Activated B cell treated with CpG ODN at 0.5 μM for 24 hours (primary cell): ENCODE measurements at regions not wholly inside any gene's neighbourhood (a gene's known extent, or its start where the extent isn't known, plus 50 kb on each side); places are given as distances from the start of the nearest gene placed in this dataset.
"Not testable (repeated sequence)": the region's sequence is repeated elsewhere in the genome, so short reads cannot be mapped to it uniquely, and the experiment has no call there.

ENCODE experiments used
- ATAC-seq: fragments of 200-7000 bp; cut with Tn5 transposase; one replicate; pipeline ENCODE4 v1.10.0; 2021; ENCODE audit warnings: low read depth, mild to moderate bottlenecking, moderate library complexity
- CTCF ChIA-PET: fragments of 350-600 bp; sonication (Branson Sonifier 250); formaldehyde crosslinking; loops from one replicate; lab custom pipeline; 2021; ENCODE audit warnings: antibody characterized with exemption; lab: Charles Lee
- POLR2A ChIA-PET: fragments of 350-600 bp; sonication (Branson Sonifier 250); formaldehyde crosslinking; loops from one replicate; lab custom pipeline; 2021; ENCODE audit warnings: antibody characterized with exemption; lab: Charles Lee
- DNase-seq: peaks from one replicate; pipeline ENCODE4 v3.0.0; 2022
- H3K27ac Mint-ChIP-seq: one replicate; pipeline ENCODE4 v1.8.0; 2020; ENCODE audit warnings: mixed read lengths
- H3K27me3 Mint-ChIP-seq: one replicate; pipeline ENCODE4 v1.8.0; 2021; ENCODE audit warnings: mixed read lengths
- H3K36me3 Mint-ChIP-seq: one replicate; pipeline ENCODE4 v1.8.0; 2021; ENCODE audit warnings: low read depth, mixed read lengths
- H3K4me1 Mint-ChIP-seq: one replicate; pipeline ENCODE4 v1.8.0; 2021; ENCODE audit warnings: mixed read lengths
- H3K4me3 Mint-ChIP-seq: one replicate; pipeline ENCODE4 v1.8.0; 2020; ENCODE audit warnings: mild to moderate bottlenecking, mixed read lengths
- H3K9me3 Mint-ChIP-seq: one replicate; pipeline ENCODE4 v1.8.0; 2020; ENCODE audit warnings: mixed read lengths
- intact Hi-C: fragments of 100-400 bp; cut with micrococcal nuclease; formaldehyde crosslinking; loops from one replicate; pipeline ENCODE4 v1.15.1; 2024
- TF ChIP-seq, protein P1 (sequence below): fragments of 200-600 bp; IDR thresholded peaks from one replicate; pipeline ENCODE4 v1.8.0; 2022; ENCODE audit warnings: antibody characterized with exemption, mild to moderate bottlenecking

DNA sequence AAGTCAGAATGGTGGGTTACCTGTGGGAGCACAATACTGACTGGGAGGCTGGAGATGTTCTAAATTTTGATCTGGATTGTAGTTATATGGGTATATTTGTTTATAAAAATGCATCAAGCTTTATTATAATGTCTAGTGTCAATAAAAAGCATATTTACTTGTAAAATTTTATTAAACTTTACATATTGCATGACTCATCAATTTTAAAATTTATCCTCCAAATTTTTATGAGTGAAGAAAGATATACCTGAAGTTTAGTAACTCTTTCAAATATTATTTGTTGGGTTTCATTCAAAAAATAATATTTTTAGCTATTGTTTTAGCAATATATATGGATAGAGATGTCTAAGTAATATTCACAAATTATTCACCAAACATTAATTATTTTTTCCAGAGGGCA, 103.0 kb downstream of the ANXA5 start:
- H3K9me3 Mint-ChIP-seq: no peaks in the 10 kb centered on the region
- H3K27ac Mint-ChIP-seq: no peak overlapping the region
- ChIA-PET CTCF (no interaction called here), POLR2A (no interaction called here)
- peaks cover 6% of the 10 kb centered on the region for H3K27me3 Mint-ChIP-seq
- no peaks in the 10 kb centered on the region for H3K4me1 Mint-ChIP-seq
- ATAC-seq (no peak), DNase-seq (no peak)
- TF ChIP-seq, protein P1, sequence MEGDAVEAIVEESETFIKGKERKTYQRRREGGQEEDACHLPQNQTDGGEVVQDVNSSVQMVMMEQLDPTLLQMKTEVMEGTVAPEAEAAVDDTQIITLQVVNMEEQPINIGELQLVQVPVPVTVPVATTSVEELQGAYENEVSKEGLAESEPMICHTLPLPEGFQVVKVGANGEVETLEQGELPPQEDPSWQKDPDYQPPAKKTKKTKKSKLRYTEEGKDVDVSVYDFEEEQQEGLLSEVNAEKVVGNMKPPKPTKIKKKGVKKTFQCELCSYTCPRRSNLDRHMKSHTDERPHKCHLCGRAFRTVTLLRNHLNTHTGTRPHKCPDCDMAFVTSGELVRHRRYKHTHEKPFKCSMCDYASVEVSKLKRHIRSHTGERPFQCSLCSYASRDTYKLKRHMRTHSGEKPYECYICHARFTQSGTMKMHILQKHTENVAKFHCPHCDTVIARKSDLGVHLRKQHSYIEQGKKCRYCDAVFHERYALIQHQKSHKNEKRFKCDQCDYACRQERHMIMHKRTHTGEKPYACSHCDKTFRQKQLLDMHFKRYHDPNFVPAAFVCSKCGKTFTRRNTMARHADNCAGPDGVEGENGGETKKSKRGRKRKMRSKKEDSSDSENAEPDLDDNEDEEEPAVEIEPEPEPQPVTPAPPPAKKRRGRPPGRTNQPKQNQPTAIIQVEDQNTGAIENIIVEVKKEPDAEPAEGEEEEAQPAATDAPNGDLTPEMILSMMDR: no peak
- intact Hi-C loops: no loop called here
- H3K4me3 Mint-ChIP-seq: no peak overlapping the region
- H3K36me3 Mint-ChIP-seq: no peaks in the 10 kb centered on the region

DNA sequence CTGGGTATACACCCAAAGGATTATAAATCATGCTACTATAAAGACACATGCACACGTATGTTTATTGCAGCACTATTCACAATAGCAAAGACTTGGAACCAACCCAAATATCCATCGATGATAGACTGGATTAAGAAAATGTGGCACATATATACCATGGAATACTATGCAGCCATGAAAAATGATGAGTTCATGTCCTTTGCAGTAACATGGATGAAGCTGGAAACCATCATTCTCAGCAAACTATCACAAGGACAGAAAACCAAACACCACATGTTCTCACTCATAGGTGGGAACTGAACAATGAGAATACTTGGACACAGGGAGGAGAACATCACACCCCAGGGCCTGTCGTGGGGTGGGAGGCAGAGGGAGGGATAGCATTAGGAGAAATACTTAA, 104.5 kb downstream of the ANXA5 start:
- DNase-seq, intact Hi-C loops, H3K9me3 Mint-ChIP-seq, CTCF ChIA-PET, ATAC-seq, H3K4me3 Mint-ChIP-seq, H3K36me3 Mint-ChIP-seq, POLR2A ChIA-PET, H3K4me1 Mint-ChIP-seq, H3K27ac Mint-ChIP-seq: not testable (repeated sequence)
- H3K27me3 Mint-ChIP-seq: peaks cover 11% of the 10 kb centered on the region

DNA sequence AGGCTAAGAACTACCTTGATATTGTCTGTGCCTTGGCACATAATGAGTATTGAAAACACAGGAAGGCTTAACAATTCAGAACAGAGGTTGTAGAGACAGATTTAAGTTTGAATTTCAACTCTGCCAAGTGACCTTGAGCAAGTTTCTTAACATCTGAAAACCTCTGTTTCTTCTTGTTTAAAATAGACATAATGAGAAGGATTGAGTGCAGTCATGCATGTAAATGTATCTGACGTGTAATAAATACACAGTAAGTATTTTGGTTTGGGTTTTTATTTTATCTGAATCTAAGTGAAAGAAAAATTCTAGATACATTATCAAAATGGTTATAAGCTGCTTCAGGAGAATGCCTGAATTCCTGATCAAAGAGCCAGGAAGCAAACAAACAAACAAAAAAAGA, 111.9 kb downstream of the ANXA5 start:
- Mint-ChIP-seq H3K4me3 (no peak overlapping the region), H3K27me3 (peaks cover 7% of the 10 kb centered on the region), H3K9me3 (no peaks in the 10 kb centered on the region), H3K27ac (no peak overlapping the region), H3K36me3 (no peaks in the 10 kb centered on the region), H3K4me1 (no peaks in the 10 kb centered on the region)
- ATAC-seq: no peak
- ChIA-PET CTCF (no interaction called here), POLR2A (no interaction called here)
- intact Hi-C loops: no loop called here
- no peak for DNase-seq
- TF ChIP-seq, protein P1: no peak

DNA sequence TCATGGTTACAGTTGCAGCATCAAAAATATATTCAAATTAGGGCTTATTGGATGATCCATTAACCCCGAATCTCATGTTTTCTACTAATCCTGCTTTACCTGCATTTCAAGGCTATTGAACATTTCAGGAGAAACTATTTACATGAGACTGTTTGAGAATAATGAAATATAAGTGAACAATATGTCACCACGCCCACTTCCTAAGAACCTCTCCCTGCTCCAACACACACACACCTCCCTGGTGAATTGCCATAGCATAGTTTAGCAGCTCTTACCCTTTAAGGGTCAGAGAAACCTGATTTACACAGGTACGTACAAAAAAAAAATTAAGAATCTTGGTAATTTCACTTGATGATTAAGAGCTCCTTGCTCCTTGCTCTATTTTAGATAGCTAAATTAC, 113.4 kb downstream of the ANXA5 start:
- no peak for ATAC-seq
- H3K27ac Mint-ChIP-seq: no peak overlapping the region
- H3K27me3 Mint-ChIP-seq: peaks cover 6% of the 10 kb centered on the region
- H3K36me3 Mint-ChIP-seq: no peaks in the 10 kb centered on the region
- H3K4me1 Mint-ChIP-seq: no peaks in the 10 kb centered on the region
- CTCF ChIA-PET: no interaction called here
- POLR2A ChIA-PET: no interaction called here
- DNase-seq: no peak
- intact Hi-C loops: no loop called here
- H3K9me3 Mint-ChIP-seq: no peaks in the 10 kb centered on the region
- H3K4me3 Mint-ChIP-seq: no peak overlapping the region
- TF ChIP-seq, protein P1: no peak

DNA sequence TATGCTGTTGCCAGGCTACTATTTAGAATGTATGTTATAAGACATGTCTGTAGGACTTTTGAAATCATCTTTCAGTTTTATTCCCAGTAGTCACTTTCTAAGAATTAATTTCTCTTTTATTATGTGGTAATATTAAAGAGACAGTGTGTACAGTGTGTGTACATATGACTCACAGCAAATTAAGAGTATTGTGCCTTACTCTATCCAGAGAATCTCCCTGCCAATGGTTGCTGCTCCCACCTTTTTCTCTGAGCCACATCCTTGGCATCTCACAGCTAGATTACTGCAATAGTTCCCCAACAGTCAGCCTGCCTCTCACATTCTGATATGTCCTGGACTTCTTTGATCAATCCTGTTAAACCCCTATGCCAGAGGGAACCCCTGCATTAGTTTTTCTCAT, 114.5 kb downstream of the ANXA5 start:
- no peak for DNase-seq
- ChIA-PET POLR2A (no interaction called here), CTCF (no interaction called here)
- Mint-ChIP-seq H3K9me3 (no peaks in the 10 kb centered on the region), H3K27ac (no peak overlapping the region), H3K36me3 (no peaks in the 10 kb centered on the region), H3K27me3 (no peaks in the 10 kb centered on the region), H3K4me1 (no peaks in the 10 kb centered on the region), H3K4me3 (no peak overlapping the region)
- ATAC-seq: no peak
- TF ChIP-seq, protein P1: no peak
- intact Hi-C loops: no loop called here

DNA sequence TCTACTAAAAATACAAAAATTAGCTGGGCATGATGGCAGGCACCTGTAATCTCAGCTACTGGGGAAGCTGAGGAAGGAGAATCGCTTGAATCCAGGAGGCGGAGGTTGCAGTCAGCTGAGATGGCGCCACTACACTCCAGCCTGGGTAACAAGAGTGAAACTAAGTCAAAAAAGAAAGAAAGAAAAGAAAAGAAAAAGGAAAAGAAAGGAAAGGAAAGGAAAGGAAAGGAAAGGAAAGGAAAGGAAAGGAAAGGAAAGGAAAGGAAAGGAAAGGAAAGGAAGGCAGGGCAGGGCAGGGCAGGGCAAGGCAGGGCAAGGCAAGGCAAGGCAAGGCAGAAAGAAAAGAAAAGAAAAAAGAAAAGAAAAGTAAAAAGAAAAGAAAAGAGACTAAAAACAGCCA, 121.4 kb downstream of the ANXA5 start:
- ATAC-seq, H3K27ac Mint-ChIP-seq, H3K4me3 Mint-ChIP-seq, POLR2A ChIA-PET, H3K4me1 Mint-ChIP-seq, DNase-seq, H3K27me3 Mint-ChIP-seq, H3K36me3 Mint-ChIP-seq, intact Hi-C loops, CTCF ChIA-PET, H3K9me3 Mint-ChIP-seq: not testable (repeated sequence)
